Gastrocnemius medialis (tissue), 4 donors: ENCODE measurements at regions not wholly inside any gene's neighbourhood (a gene's known extent, or its start where the extent isn't known, plus 50 kb on each side); places are given as distances from the start of the nearest gene placed in this dataset.

Source experiments
- POLR2A ChIP-seq, 2 donors: fragments of 450-650 bp; IDR thresholded peaks; one replicate each; pipeline ENCODE4 v1.6.1; 2017; ENCODE audit warnings: antibody characterized with exemption in 2 of 2, mild to moderate bottlenecking in 2 of 2, moderate library complexity in 2 of 2
- TF ChIP-seq, protein P1 (sequence below), 5 experiments: fragments of 450-650 bp in 3 of 5; fragments of 200-600 bp in 2 of 5; sonication (generic) in 2 of 5; IDR thresholded peaks in 4 of 5; conservative IDR thresholded peaks in 1 of 5; 1 replicate in 4 of 5; 2 replicates in 1 of 5; pipeline ENCODE4 v1.5.1; 2016 to 2019; ENCODE audit warnings: antibody characterized with exemption in 5 of 5, mild to moderate bottlenecking in 3 of 5, moderate library complexity in 3 of 5

DNA sequence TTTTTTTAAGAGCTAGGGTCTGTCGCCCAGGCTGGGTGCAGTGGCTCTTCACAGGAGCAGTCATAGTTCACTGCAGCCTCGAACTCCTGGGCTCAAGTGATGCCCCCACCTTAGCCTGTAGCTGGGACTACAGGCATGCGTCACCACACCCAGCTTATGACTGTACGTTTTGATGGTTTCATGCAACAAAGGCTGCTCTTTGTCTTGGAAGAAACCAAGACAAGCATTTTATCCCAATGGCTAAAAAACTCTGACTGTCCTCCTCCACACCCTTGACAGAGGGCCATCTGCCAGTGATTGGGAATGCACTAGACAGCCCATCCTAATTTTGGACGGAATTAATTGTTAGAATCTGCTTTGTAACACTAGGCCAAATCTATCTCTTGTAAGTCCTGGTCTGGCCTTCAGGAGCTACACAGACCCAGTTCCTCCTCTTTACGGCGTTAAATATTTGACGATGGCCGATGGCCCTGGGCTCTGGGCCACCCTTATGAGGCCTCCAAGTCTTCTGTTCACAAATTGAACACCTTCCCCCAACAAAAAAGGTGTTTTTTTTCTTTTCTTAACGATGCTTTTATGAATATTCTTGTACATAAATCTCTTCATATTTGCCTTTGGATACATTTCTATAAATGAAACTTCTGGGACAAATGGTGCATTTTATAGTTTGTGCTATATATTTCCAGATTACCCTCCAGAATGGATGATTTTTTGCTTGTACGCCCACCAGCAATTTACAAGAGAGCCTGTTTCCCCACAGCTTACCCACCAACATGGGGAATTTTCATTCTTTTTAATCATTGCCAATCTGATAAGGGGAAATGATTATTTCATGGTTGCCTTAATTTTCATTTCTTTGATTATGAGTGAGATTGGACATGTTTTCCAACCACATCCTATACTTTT is 104.8 kb upstream of the SLC25A33 start:
- TF ChIP-seq, protein P1, sequence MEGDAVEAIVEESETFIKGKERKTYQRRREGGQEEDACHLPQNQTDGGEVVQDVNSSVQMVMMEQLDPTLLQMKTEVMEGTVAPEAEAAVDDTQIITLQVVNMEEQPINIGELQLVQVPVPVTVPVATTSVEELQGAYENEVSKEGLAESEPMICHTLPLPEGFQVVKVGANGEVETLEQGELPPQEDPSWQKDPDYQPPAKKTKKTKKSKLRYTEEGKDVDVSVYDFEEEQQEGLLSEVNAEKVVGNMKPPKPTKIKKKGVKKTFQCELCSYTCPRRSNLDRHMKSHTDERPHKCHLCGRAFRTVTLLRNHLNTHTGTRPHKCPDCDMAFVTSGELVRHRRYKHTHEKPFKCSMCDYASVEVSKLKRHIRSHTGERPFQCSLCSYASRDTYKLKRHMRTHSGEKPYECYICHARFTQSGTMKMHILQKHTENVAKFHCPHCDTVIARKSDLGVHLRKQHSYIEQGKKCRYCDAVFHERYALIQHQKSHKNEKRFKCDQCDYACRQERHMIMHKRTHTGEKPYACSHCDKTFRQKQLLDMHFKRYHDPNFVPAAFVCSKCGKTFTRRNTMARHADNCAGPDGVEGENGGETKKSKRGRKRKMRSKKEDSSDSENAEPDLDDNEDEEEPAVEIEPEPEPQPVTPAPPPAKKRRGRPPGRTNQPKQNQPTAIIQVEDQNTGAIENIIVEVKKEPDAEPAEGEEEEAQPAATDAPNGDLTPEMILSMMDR (IDR thresholded peaks at IDR 0.05 in 4 of 5, conservative IDR thresholded peaks at IDR 0.05 in 1 of 5) = no peak
- TF ChIP-seq POLR2A (IDR thresholded peaks at IDR 0.05) = no peak
